GM18502 (cell line): ENCODE measurements at regions not wholly inside any gene's neighbourhood (a gene's known extent, or its start where the extent isn't known, plus 50 kb on each side); places are given as distances from the start of the nearest gene placed in this dataset.
"Not testable (repeated sequence)": the region's sequence is repeated elsewhere in the genome, so short reads cannot be mapped to it uniquely, and the experiment has no call there.

Source experiments
- ATAC-seq: cut with Tn5 transposase; IDR thresholded peaks from one replicate; pipeline ENCODE4 v1.9.1; 2021; ENCODE audit warnings: mild to moderate bottlenecking; ENCODE audit not compliant: unreplicated experiment, poor library complexity

GRCh38 chr5:30341466-30341865, 852.0 kb upstream of the CDH6 start:
- no peak for ATAC-seq

- ATAC-seq: no peak
Observed at GRCh38 chr5:30337084-30337573, 856.4 kb upstream of the CDH6 start.

GRCh38 chr5:30331534-30331933, 862.0 kb upstream of the CDH6 start:
- ATAC-seq: no peak

GRCh38 chr5:30325795-30326194, 867.7 kb upstream of the CDH6 start:
- no peak for ATAC-seq

- ATAC-seq: no peak
Observed at GRCh38 chr5:30324083-30324482, 869.4 kb upstream of the CDH6 start.

GRCh38 chr5:30287890-30288289, 905.6 kb upstream of the CDH6 start:
- no peak for ATAC-seq

GRCh38 chr5:30279237-30279636, 914.2 kb upstream of the CDH6 start:
- ATAC-seq: no peak

GRCh38 chr5:30267026-30267425, 926.5 kb upstream of the CDH6 start:
- no peak for ATAC-seq

GRCh38 chr5:30239331-30240022, 954.0 kb upstream of the CDH6 start:
- ATAC-seq: no peak

GRCh38 chr5:30237189-30237588, 956.3 kb upstream of the CDH6 start:
- ATAC-seq: no peak

- no peak for ATAC-seq
Observed at GRCh38 chr5:30209755-30210154, 983.7 kb upstream of the CDH6 start.

- no peak for ATAC-seq
Observed at GRCh38 chr5:30197662-30198061, 995.8 kb upstream of the CDH6 start.

- no peak for ATAC-seq
Observed at GRCh38 chr5:30195036-30195435, 998.5 kb upstream of the CDH6 start.

- ATAC-seq: no peak
Observed at GRCh38 chr5:30194595-30194994, 998.9 kb upstream of the CDH6 start.

GRCh38 chr5:30183795-30184194, 1009.7 kb upstream of the CDH6 start:
- ATAC-seq: no peak

- ATAC-seq: no peak
Observed at GRCh38 chr5:30156156-30156555, 1037.3 kb upstream of the CDH6 start.

- ATAC-seq: no peak
Observed at GRCh38 chr5:30152431-30152830, 1041.1 kb upstream of the CDH6 start.

GRCh38 chr5:30150231-30150630, 1043.3 kb upstream of the CDH6 start:
- no peak for ATAC-seq

- ATAC-seq: no peak
Observed at GRCh38 chr5:30149526-30149925, 1044.0 kb upstream of the CDH6 start.

- ATAC-seq: no peak
Observed at GRCh38 chr5:30147976-30148375, 1045.5 kb upstream of the CDH6 start.

GRCh38 chr5:30144059-30144458, 1049.4 kb upstream of the CDH6 start:
- not testable (repeated sequence) for ATAC-seq

GRCh38 chr5:30142432-30142831, 1051.1 kb upstream of the CDH6 start:
- no peak for ATAC-seq
